GM23338 (cell line): ENCODE measurements at regions not wholly inside any gene's neighbourhood (a gene's known extent, or its start where the extent isn't known, plus 50 kb on each side); places are given as distances from the start of the nearest gene placed in this dataset.
A peak's percentile ranks its signal among the peaks of the same experiment; 100 is the strongest.

ENCODE experiments used
- ATAC-seq: fragments of 200-7000 bp; cut with Tn5 transposase; 3 replicates; pipeline ENCODE4 v1.9.1; 2020
- DNase-seq: peaks from one replicate; pipeline ENCODE4 v3.0.0-alpha.2; 2015; ENCODE audit warnings: low spot score
- H2AFZ ChIP-seq: fragments of 200-600 bp; sonication (generic); 2 replicates; pipeline ENCODE4 v1.8.0; 2016; ENCODE audit warnings: antibody characterized with exemption, mild to moderate bottlenecking, moderate library complexity
- H3F3A ChIP-seq: fragments of 200-600 bp; sonication (generic); replicated peaks from 2 replicates; pipeline ENCODE4 v1.8.0; 2017; ENCODE audit warnings: antibody characterized with exemption, mixed run types, low read depth
- H3K27ac ChIP-seq: fragments of 200-600 bp; sonication (generic); 2 replicates; pipeline ENCODE4 v1.6.1; 2016; ENCODE audit warnings: low read depth
- H3K27me3 ChIP-seq: fragments of 200-600 bp; sonication (generic); 2 replicates; pipeline ENCODE4 v1.8.0; 2016; ENCODE audit warnings: mild to moderate bottlenecking, mixed run types, moderate library complexity; ENCODE audit not compliant: insufficient read depth
- H3K36me3 ChIP-seq: fragments of 200-600 bp; sonication (generic); 2 replicates; pipeline ENCODE4 v1.8.0; 2016; ENCODE audit warnings: mild to moderate bottlenecking; ENCODE audit not compliant: insufficient read depth
- H3K4me1 ChIP-seq: fragments of 200-600 bp; sonication (generic); 2 replicates; pipeline ENCODE4 v1.8.0; 2016; ENCODE audit warnings: mild to moderate bottlenecking, moderate library complexity; ENCODE audit not compliant: insufficient read depth
- H3K4me2 ChIP-seq: fragments of 200-600 bp; sonication (generic); 2 replicates; pipeline ENCODE4 v1.7.1; 2017; ENCODE audit warnings: mixed run types
- H3K4me3 ChIP-seq: fragments of 200-600 bp; sonication (generic); 2 replicates; pipeline ENCODE4 v1.6.1; 2016; ENCODE audit warnings: mixed run types
- H3K79me2 ChIP-seq: fragments of 200-600 bp; sonication (generic); replicated peaks from 2 replicates; pipeline ENCODE4 v1.8.0; 2017; ENCODE audit warnings: mild to moderate bottlenecking; ENCODE audit not compliant: insufficient read depth
- H3K9me2 ChIP-seq: fragments of 200-600 bp; sonication (generic); 2 replicates; pipeline ENCODE4 v1.8.0; 2017; ENCODE audit not compliant: insufficient read depth
- H4K20me1 ChIP-seq: fragments of 200-600 bp; sonication (generic); replicated peaks from 2 replicates; pipeline ENCODE4 v1.8.0; 2017; ENCODE audit warnings: mild to moderate bottlenecking; ENCODE audit not compliant: insufficient read depth
- H3K27ac Mint-ChIP-seq: 2 replicates; pipeline ENCODE4 v1.8.0; 2020; ENCODE audit warnings: inconsistent platforms, mild to moderate bottlenecking, moderate library complexity, mixed read lengths
- H3K27me3 Mint-ChIP-seq: 3 replicates; pipeline ENCODE4 v1.8.0; 2022; ENCODE audit warnings: low read depth, mild to moderate bottlenecking, moderate library complexity, mixed read lengths, inconsistent platforms; ENCODE audit not compliant: insufficient read depth, poor library complexity
- H3K36me3 Mint-ChIP-seq: 3 replicates; pipeline ENCODE4 v1.8.0; 2021; ENCODE audit warnings: low read depth, mild to moderate bottlenecking, inconsistent platforms, moderate library complexity, mixed read lengths
- H3K4me1 Mint-ChIP-seq: 3 replicates; pipeline ENCODE4 v1.8.0; 2020; ENCODE audit warnings: mild to moderate bottlenecking, inconsistent platforms, mixed read lengths
- H3K4me3 Mint-ChIP-seq: 3 replicates; pipeline ENCODE4 v1.8.0; 2021; ENCODE audit warnings: moderate library complexity, mild to moderate bottlenecking, inconsistent platforms, mixed read lengths
- H3K9me3 Mint-ChIP-seq: 3 replicates; pipeline ENCODE4 v1.8.0; 2020; ENCODE audit warnings: moderate library complexity, mild to moderate bottlenecking, inconsistent platforms, mixed read lengths
- CREB1 ChIP-seq: fragments of 250-450 bp; sonication (Bioruptor Pico); IDR thresholded peaks from 2 replicates; pipeline ENCODE4 v1.5.0; 2020; ENCODE audit warnings: low read depth, mild to moderate bottlenecking, moderate library complexity
- CTCF ChIP-seq, 2 experiments: fragments of 200-600 bp in 1 of 2; sonication (generic) in 1 of 2; conservative IDR thresholded peaks; 2 replicates each; pipeline versions ENCODE4 v1.5.1 to v1.6.1; 2016 to 2017; ENCODE audit warnings: antibody characterized with exemption in 2 of 2, low read depth in 2 of 2, mild to moderate bottlenecking in 2 of 2, moderate library complexity in 1 of 2
- ETS1 ChIP-seq: IDR thresholded peaks from 2 replicates; pipeline ENCODE4 v1.6.1; 2016; ENCODE audit warnings: antibody characterized with exemption
- EZH2phosphoT487 ChIP-seq: fragments of 200-600 bp; sonication (generic); IDR thresholded peaks from one replicate; pipeline ENCODE4 v1.8.1; 2018; ENCODE audit warnings: antibody characterized with exemption; ENCODE audit not compliant: unreplicated experiment
- JUNB ChIP-seq: IDR thresholded peaks from one replicate; pipeline ENCODE4 v1.6.1; 2016; ENCODE audit warnings: antibody characterized with exemption; ENCODE audit not compliant: unreplicated experiment
- NANOG ChIP-seq: IDR thresholded peaks from 2 replicates; pipeline ENCODE4 v1.6.1; 2016; ENCODE audit warnings: antibody characterized with exemption, borderline replicate concordance
- POLR2AphosphoS5 ChIP-seq: IDR thresholded peaks from 2 replicates; pipeline ENCODE4 v1.6.1; 2016; ENCODE audit warnings: antibody characterized with exemption, low read depth
- REST ChIP-seq: IDR thresholded peaks from one replicate; pipeline ENCODE4 v1.6.1; 2018; ENCODE audit warnings: antibody characterized with exemption; ENCODE audit not compliant: unreplicated experiment
- STAT1 ChIP-seq: IDR thresholded peaks from one replicate; pipeline ENCODE4 v1.6.1; 2016; ENCODE audit warnings: antibody characterized with exemption; ENCODE audit not compliant: unreplicated experiment
- ZNF114 ChIP-seq: fragments of 250-450 bp; sonication (Bioruptor Pico); IDR thresholded peaks from 2 replicates; pipeline ENCODE4 v1.5.0; 2020; ENCODE audit warnings: mild to moderate bottlenecking, moderate library complexity
- ZNF331 ChIP-seq: fragments of 250-450 bp; sonication (Bioruptor Pico); IDR thresholded peaks from 2 replicates; pipeline ENCODE4 v1.5.0; 2020; ENCODE audit warnings: low read depth, mild to moderate bottlenecking, moderate library complexity

GRCh38 chr7:53281312-53281711 lies 245.9 kb downstream of the POM121L12 start (continued):
- TF ChIP-seq CREB1 (no peak), REST (no peak), POLR2AphosphoS5 (no peak), ZNF331 (CRISPR knock-in tag) (no peak)

DNA sequence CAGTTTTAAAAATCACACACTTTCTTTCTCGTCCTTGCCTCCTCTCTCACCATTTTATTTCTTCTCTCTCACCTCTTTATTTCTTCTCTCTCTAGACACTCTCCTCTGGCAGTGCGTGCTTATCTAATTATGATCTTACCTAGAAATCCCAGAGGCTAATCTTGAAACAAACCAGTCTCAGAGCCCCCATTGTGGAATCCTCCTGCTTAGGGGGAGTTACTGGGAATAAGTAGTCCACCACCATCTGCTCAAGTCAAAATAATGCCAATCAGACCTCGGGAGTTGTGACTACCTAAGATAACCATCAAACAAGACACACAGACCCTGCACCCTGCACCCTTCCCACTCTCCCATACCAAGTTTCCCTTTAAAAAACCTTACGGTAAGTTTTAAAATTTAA lies 256.9 kb downstream of the POM121L12 start:
- peaks cover 17% of the 10 kb centered on the region for H3K9me3 Mint-ChIP-seq
- H3K4me3 Mint-ChIP-seq = no peak overlapping the region
- DNase-seq = no peak
- Histone ChIP-seq H2AFZ (no peak overlapping the region), H3K27me3 (no peaks in the 10 kb centered on the region), H3K4me2 (no peak overlapping the region), H4K20me1 (no peaks in the 10 kb centered on the region), H3K27ac (no peak overlapping the region), H3K9me2 (peaks cover 7% of the 10 kb centered on the region), H3F3A (no peaks in the 10 kb centered on the region), H3K79me2 (no peaks in the 10 kb centered on the region), H3K36me3 (no peaks in the 10 kb centered on the region), H3K4me3 (no peak overlapping the region), H3K4me1 (no peaks in the 10 kb centered on the region)
- TF ChIP-seq EZH2phosphoT487 = no peak
- no peak for TF ChIP-seq ZNF331 (CRISPR knock-in tag)
- TF ChIP-seq CTCF (conservative IDR thresholded peaks at IDR 0.05; ENCODE audit: low read depth in 2 of 2) = no peak
- H3K27ac Mint-ChIP-seq = no peak overlapping the region
- peaks cover 1% of the 10 kb centered on the region for H3K27me3 Mint-ChIP-seq
- no peaks in the 10 kb centered on the region for H3K4me1 Mint-ChIP-seq
- no peak for ATAC-seq
- peaks cover 14% of the 10 kb centered on the region for H3K36me3 Mint-ChIP-seq

DNA sequence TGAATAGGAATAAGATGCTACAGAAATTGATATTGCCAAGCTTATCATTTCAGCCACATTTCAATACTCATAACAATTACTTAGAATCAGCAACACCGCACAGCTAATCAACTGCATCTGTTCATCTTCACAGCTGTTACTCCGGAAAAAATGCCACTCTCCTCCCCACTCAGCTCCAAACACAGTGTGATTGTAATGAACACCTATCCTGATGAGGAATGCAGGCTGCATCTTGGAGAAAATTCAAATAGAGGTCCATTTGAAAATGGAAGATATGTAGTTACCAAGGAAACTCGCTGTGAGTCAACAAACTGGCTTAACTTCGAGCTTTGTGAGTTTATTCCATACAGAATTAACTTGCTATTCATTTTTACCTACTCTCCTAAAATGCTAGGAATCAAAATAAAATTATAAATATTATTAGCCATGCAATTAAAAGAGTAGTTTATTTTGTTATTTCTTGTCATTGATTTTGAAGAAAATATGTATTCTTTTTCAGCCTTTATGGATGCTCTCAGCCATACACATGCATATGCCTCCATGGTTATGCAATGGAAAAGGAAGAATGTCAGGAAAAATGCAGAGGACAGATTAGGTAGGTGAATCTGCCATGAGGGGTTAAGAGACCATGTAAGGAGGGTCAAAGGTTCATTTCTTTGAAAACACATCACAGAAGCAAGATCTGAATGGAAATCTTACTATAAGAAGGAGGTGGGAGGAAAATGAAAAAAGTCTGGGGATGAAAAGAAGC lies 267.2 kb downstream of the POM121L12 start:
- Histone ChIP-seq H3K9me2 (peaks cover 17% of the 10 kb centered on the region; the same call in 1 of the 2 replicates), H4K20me1 (no peaks in the 10 kb centered on the region), H3K36me3 (no peaks in the 10 kb centered on the region), H3K79me2 (no peaks in the 10 kb centered on the region), H3K27ac (no peak overlapping the region), H3K4me1 (no peaks in the 10 kb centered on the region), H3K27me3 (no peaks in the 10 kb centered on the region), H2AFZ (no peak overlapping the region), H3K4me3 (no peak overlapping the region), H3K4me2 (no peak overlapping the region), H3F3A (no peaks in the 10 kb centered on the region)
- no peak overlapping the region for H3K4me3 Mint-ChIP-seq
- no peaks in the 10 kb centered on the region for H3K27me3 Mint-ChIP-seq
- no peak for ATAC-seq
- no peaks in the 10 kb centered on the region; the same call in 2 of the 3 replicates for H3K9me3 Mint-ChIP-seq
- peaks cover 9% of the 10 kb centered on the region for H3K4me1 Mint-ChIP-seq
- DNase-seq = peak; percentile 47
- H3K27ac Mint-ChIP-seq = no peak overlapping the region
- no peaks in the 10 kb centered on the region for H3K36me3 Mint-ChIP-seq
- TF ChIP-seq STAT1 (no peak), EZH2phosphoT487 (no peak), JUNB (no peak), NANOG (no peak), ETS1 (no peak), ZNF114 (CRISPR knock-in tag) (no peak), REST (no peak)
